Non-pigmented ciliary epithelial cell (primary cell): ENCODE measurements at regions not wholly inside any gene's neighbourhood (a gene's known extent, or its start where the extent isn't known, plus 50 kb on each side); places are given as distances from the start of the nearest gene placed in this dataset.
"Not testable (repeated sequence)": the region's sequence is repeated elsewhere in the genome, so short reads cannot be mapped to it uniquely, and the experiment has no call there.

ENCODE experiments used
- DNase-seq: peaks from one replicate; pipeline ENCODE4 v3.0.0-alpha.2; 2010; ENCODE audit warnings: low read depth

DNA sequence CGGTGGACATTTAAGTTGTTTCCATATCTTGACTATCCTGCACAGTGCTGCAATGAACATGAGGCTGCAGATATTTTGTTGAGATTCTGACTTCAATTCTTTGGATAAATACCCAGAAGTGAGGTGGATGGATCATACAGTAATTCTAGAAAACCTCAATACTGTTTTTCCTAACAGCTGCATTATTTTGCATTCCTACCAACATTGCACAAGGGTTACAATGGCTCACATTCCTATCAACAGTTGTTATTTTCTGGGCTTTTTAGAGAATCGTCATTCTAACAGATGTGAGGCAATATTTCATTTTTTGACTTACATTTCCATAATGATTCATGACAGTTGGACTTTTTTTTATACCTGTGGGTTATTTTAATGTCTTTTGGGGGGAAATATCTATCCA lies 716.9 kb upstream of the ANO3 start:
- no peak for DNase-seq

DNA sequence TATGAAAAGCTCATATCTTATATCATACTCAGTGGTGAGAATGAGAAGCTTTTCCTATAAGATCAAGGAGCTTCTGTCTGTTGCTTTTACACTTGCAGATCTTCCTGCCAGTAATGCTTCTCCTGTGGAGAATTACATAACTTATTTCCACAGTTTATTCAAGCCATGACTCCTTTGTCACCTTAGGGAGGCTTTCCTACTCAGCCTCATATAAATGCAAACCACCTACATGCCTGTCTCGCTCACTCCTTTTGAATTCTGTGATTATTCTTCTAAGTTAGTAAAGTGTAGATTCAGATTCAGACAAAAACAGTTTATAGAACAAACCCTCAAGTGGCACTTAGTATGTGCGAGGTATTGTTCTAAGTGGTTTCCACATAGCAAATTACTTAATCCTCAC lies 716.1 kb upstream of the ANO3 start:
- no peak for DNase-seq

DNA sequence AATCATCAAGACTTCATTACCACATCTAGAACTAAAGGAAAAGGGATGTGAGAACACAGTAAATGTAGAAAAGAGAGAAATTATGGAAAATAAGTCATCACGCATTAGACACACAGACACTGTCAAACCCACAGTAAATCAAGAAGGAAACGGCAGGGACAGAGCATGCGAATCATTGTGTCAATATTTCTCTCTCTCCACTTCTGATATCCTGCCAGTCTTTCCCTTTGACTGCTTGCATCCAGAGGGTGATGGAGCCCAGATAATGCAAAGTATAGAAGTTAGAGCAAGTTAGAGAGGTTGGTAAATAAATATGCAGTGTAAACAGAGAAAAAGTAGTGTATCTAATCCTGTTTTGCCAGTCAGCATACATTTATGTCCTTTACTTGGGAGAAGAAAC lies 706.8 kb upstream of the ANO3 start:
- no peak for DNase-seq

DNA sequence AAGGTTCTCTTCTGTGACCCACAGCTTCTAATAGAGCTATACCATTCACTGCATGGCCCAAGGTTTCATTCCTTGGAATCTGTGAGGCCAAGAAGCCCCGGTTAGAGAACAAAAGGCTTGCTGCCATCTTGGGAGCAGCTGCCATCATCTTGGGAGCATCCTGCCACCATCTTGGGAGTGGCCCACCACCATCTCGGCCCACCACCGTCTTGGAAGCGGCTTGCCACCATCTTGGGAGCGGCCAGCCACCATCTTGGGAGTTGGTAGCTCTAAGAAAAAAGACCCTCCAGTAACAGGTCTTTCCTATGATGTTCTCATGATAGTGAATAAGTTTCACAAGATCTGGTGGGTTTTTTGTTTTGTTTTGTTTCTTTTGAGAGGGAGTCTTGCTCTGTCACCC lies 703.9 kb upstream of the ANO3 start:
- DNase-seq: no peak

DNA sequence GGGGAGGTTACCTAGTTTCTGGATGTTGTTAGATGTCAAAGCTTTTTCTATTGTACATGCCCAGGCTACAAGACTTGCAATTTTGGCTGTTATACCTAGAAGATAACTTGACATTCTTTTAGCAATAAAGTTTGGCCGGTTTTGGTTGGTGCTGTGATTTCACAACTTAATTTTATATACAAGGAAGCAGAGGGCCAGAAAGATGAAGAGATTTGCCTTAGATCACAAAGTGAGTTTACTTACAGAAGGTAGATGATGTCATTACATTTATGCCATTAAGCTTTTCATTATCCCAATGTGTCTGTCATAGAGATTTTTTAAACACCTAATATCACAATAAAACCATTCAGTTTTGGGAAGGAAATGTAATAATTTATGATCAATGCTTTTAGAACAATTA lies 698.7 kb upstream of the ANO3 start:
- no peak for DNase-seq

DNA sequence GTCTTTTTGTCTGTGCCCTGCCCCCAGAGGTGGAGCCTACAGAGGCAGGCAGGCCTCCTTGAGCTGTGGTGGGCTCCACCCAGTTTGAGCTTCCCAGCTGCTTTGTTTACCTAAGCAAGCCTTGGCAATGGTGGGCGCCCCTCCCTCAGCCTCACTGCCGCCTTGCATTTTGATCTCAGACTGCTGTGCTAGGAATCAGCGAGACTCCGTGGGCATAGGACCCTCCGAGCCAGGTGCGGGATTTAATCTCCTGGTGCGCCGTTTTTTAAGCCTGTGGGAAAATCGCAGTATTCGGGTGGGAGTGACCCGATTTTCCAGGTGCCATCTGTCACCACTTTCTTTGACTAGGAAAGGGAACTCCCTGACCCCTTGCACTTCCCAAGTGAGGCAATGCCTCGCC lies 682.7 kb upstream of the ANO3 start:
- DNase-seq: not testable (repeated sequence)

DNA sequence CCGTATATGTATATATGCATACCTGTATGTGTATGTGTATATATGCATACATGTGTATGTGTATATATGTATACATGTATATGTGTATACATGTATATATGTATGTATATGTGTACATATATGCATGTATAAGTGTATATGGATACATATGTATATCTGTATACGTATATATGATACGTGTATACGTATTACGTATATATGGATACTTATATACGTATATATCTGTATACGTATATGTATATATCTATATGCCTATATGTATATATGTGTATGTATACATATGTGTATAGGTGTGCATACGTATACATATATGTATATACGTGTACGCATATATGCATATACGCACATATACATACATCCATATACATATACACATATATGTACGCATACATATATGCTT lies 681.6 kb upstream of the ANO3 start:
- no peak for DNase-seq

DNA sequence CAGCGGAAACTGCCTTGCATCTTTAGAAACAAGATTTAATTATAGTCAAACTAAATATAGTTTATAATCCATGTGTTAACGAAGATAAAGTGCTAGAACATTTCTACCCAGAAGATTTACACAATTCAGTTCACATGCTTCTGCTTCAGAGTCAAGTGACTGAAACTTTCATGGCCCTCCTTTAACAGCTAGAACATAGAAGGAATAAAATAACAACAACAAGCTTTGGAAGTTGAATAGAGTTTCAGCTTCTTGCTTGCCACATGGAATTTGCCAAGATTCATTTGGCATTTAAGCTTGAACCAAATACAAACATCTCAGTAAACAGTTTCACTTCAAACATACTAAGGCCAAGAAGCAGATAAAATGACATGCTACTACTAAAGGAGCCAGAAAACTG lies 676.3 kb upstream of the ANO3 start:
- no peak for DNase-seq

DNA sequence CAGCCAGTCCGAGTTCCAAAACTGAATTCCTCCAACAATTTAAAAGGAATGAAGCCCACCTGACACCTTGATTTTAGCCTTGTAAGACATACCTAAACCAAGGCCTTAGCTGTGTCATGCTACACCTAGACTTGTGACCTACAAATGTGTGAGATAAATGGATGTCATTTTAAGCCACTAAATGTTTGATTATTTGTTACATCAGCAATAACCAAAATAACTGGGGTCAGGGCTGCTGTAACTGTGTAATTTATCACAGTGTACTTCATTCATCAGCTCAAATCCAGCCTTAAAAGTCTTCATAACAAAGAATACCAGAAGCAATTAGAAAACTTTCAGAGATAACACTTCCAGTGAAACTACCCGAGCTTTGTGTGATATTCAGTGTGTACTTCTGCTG lies 673.0 kb upstream of the ANO3 start:
- DNase-seq: no peak

DNA sequence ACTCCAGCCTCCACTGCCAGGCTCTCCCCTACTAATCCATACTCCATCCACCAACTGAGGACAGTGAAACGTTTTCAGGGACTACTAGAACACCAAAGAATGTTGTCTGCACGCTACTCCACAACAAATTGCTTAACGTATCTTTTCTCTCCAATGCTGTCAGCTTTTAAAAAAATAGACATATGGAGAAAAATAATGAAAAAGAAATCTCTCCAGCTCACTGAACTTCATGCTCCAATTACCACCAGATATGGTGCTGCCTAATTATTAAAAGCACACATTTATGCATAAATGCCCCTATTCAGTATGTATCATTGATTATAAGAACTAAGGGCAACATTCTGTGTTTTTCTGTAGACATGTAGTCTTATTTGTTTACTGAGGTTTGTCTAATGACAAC lies 672.2 kb upstream of the ANO3 start:
- DNase-seq: no peak

DNA sequence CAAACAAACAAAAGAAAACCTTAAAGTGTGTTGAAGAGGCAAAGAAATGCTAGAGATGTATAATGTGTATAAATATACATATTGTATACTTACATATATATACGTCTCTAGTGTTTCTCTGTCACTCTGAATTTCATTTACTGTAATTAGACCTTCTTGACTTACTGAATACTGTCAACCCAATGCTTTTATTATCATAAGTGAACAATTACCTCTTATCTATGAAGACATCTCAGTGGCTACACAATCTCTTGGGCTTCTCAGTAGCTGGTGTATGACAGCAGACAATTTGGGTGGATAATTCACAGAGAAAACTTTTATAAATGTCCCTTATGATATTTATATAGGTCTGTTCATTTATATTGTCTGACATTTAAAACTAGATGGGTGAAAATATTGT lies 664.1 kb upstream of the ANO3 start:
- DNase-seq: no peak

DNA sequence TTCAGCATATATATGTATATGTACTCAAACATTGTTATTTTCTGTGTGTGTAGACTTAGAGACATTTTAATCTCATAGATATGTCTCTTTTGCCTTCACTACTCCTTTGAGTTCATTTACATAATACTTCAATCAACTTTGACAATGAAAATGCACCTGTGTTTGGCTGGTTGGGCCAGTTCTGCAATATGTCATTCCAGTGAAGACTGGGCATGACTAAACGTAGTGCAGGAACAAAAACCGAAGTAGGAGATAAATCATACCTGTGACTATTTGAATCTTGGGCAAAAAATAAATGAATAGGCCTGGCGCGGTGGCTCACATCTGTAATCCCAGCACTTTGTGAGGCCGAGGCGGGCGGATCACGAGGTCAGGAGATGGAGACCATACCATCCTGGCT lies 640.0 kb upstream of the ANO3 start:
- DNase-seq: no peak

DNA sequence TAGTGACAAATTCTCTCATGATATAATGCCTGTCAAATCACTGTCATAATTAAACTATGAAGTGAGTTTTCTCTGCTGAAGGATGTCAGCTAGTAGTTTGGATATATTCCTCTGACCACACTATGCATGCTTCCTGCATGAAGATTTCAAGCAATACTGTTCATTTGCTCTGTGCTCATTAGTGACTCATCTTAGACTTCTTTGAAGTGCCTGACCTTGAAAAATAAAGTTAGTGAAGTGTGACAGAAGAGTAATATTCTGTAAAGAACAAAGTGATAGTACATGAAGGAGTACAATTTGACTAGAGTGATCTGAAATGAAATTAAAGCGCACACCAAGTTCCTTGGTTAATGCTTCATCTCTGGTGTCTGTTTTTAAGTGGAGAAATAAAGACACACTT lies 629.5 kb upstream of the ANO3 start:
- no peak for DNase-seq

DNA sequence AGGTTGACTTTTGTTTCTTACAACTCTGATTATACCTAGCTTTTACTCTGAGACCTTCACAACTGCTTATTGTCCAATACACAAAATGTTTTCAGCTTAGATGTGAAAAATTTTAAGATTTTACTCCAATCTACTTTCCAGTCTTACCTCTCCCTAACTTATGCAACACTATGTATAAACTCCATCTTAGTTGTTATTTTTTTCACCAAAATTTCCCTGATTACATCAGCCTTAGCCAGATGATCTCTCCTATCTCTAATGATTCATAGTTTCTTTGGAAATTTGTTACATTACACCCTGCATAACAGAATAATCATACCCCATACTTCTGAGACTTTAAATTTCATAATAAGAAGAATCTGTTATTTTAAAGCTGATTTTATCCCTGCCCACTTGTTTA lies 621.0 kb upstream of the ANO3 start:
- DNase-seq: peak; percentile 3

DNA sequence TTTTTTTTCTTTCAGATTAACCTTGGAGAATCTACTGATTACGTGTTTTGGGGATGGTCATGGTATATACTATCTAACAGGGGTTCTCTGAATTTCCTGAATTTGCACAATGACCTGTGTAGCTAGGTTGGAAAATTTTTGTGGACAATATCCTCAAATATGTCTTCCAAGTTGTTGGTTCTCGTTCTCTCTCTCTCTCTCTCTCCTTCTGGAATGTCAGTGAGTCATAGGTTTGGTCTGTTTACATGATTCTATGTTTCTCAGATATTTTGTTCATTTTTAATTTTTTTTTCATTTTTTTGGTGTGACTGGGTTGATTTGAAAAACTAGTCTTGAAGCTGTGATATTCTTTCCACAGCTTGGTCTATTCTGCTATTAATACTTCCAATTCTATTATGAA lies 604.0 kb upstream of the ANO3 start:
- peak; percentile 9 for DNase-seq

DNA sequence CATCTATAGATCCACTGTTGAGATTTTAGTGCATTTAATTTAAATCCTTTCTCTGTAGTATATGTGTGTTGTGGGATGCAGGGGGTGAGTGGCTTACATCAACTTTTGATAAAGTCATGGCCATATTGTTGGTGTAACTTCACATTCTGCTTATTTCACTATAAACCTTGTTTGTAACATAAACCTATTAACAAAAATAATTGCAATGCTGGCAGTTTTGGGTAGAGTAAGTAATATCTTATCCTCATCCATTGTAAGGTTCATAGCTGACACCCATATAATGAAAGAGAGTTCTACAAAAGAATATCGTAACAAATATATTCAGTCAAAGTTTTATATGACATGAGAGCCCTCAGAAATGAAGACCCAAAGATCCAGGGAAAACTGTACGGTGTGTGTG lies 601.7 kb upstream of the ANO3 start:
- no peak for DNase-seq

DNA sequence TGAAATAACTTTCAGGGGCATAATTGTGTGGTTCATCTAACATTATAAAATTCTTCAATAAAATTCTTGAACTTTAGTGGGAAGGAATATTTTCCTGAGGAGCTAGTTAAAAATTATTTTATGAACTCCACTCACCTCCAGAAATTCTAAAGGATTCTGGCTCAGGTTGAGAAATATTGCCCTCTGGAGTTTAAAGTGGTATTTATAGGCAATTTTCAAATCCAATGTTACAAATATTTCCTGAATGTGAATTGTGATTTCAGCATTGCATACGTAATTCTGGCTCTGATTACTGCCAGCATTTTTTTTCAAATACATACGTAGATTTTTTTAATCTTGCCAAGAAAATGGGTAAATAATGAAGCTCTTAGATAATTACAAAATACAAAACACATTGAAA lies 598.2 kb upstream of the ANO3 start:
- DNase-seq: no peak

DNA sequence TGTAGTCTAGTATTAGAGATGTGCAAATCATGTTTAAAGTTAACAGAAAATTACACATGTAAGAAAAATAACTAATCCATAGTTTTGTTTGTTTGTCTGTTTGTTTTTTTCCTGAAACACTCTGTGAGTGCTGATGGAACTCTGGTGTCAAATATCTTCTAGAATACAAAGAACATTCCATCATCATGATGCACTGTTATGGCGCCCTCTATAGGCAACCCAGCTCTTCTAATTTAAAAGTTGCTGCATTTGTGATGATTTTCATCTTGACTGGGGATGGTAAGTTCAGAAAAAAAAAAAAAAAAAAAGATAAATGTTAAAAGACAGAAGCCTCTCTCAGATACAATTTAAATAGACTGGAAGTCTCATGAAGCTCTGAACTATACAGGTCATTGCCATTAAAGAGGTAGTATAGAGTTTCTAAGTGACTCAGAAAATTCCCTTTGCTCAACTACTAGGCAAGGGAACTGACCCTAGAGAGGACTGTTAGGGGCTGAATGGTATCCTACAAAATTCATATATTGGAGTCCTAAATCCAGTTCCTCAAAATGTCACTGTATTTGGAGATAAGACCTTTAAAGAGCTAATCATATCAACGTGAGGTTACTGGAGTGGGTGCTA lies 597.2 kb upstream of the ANO3 start:
- DNase-seq: peak; percentile 24

DNA sequence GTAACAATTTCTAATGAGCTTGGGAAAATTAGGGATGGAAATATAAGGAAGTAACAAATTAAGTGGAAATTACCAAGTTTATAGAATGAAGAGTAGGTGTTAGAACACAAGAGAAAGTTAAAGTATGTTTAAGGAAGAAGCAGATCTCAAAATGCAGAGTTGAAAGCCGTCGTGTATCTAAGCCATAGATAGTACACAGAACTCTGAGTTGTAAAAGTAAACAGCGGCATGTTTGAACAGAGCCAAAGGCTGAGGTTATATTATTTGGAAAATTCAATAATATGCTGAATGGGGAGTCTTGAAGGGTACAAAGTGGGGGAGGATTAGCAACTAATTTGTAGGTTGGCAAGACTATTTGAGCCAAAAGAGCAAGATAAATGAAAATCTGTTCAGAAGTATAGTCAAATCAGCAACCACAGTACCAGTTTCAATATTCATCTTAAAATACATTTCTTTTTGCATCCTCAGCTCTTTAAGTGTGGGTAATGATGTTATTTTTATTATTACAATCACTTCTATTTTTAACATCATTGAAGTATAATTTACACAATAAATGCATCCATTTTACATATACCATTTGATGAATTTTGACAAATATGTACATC lies 594.8 kb upstream of the ANO3 start:
- no peak for DNase-seq

DNA sequence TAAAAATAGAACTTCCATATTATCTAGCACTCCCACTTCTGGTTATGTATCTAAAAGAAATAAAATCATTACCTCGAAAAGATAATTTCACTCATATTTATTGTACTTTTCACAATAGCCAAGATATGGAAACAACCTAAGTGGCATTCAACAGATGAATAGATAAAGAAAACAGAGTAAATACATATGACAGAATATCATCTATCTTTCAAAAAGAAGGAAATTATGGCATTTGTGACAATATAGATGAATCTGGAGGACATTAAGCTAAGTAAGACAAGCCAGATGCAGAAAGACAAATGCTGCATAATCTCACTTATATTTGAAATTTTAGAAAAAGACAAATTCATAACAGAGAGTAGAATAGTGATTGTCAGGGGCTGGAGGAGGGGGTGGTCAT lies 590.0 kb upstream of the ANO3 start:
- DNase-seq: no peak

DNA sequence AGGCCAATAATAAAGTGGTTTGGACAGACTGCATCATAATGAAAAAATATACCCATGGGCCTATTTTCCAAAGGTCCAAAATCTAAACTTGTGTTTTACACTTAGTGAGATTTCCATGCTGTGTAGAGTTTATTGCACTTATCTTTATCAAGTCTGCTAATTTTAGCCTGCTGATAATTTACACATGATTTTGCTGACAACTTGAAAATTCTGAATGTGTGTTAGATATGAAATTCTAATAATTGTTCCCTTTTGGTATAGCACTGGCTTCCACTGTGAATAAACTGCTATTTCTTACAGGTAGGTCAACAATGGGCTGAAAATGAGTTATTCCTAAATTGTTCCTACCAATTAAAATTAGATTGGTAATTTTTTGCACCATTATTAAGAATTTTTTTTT lies 589.1 kb upstream of the ANO3 start:
- DNase-seq: no peak

DNA sequence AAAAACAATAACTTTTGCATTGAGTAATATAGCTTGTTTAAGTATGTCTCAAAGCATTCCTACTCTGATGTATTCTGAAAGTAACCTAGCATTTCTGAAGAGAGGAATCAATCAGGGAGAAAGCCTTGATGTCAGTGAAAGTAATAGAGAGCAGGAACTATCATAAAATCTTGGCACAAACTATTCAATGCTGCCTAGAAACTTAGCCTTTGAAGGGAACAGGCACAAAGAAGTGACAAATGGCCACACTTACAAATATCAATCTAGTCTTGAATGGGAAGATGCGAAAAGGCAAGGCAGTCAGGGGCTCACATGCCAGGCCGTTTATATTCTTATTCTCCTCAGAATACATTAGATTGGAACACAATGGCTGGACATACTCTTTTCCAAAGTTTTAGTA lies 576.5 kb upstream of the ANO3 start:
- no peak for DNase-seq

DNA sequence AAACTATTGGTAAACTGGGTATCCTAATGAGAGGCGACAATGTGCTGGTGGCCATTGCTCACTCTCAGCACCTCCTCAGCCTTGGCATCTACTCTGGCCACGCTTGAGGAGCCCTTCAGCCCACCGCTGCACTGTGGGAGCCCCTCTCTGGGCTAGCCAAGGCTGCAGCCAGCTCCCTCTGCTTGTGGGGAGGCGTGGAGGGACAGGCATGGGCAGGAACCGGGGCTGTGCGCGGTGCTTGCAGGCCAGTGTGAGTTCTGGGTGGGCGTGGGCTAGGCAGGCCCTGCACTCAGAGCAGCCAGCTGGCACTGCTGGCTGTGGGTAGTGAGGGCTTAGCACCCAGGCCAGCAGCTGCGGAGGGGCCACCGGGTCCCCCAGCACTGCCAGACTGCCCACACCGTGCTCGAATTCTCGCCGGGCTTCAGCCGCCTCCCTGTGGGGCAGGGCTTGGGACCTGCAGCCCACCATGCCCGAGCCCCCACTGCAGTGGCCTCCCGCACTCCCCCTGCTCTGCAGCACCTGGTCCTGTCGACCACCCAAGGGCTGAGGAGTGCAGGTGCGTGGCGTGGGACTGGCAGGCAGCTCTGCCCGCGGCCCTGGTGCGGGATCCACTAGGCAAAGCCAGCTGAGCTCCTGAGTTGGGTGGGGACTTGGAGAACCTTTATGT lies 575.9 kb upstream of the ANO3 start:
- DNase-seq: no peak

DNA sequence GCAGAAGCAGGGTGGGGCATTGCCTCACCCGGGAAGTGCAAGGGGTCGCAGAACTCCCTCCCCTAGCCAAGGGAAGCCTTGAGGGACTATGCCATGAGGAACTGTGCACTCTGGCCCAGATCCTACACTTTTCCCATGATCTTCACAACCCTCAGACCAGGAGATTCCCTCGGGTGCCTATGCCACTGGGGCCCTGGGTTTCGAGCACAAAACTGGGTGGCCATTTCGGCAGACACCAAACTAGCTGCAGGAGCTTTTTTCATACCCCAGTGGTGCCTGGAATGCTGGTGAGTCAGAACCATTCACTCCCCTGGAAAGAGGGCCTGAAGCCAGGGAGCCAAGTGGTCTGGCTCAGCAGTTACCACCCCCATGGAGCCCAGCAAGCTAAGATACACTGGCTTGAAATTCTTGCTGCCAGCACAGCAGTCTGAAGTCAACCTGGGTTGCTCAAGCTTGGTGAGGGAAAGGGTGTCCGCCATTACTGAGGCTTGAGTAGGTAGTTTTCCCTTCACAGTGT lies 573.7 kb upstream of the ANO3 start:
- no peak for DNase-seq
